MM.1S (cell line): ENCODE measurements at regions not wholly inside any gene's neighbourhood (a gene's known extent, or its start where the extent isn't known, plus 50 kb on each side); places are given as distances from the start of the nearest gene placed in this dataset.

ENCODE experiments used
- DNase-seq: peaks from one replicate; pipeline ENCODE4 v3.0.0-alpha.2; 2015
- H2AFZ ChIP-seq: fragments of 300-600 bp; sonication (generic); 2 replicates; pipeline ENCODE4 v1.6.0; 2016; ENCODE audit warnings: antibody characterized with exemption, low read length
- H3F3A ChIP-seq: fragments of 300-600 bp; sonication (generic); 2 replicates; pipeline ENCODE4 v1.6.1; 2016; ENCODE audit warnings: mild to moderate bottlenecking, antibody characterized with exemption, low read length, moderate library complexity, mixed read lengths; ENCODE audit not compliant: insufficient read depth
- H3K27ac ChIP-seq: fragments of 300-600 bp; sonication (generic); 2 replicates; pipeline ENCODE4 v1.5.1; 2016; ENCODE audit warnings: mild to moderate bottlenecking, low read length
- H3K27me3 ChIP-seq: fragments of 300-600 bp; sonication (generic); replicated peaks from 2 replicates; pipeline ENCODE4 v1.6.0; 2016; ENCODE audit warnings: low read length; ENCODE audit not compliant: insufficient read depth
- H3K36me3 ChIP-seq: fragments of 300-600 bp; sonication (generic); replicated peaks from 2 replicates; pipeline ENCODE4 v1.6.1; 2016; ENCODE audit warnings: mild to moderate bottlenecking, low read length, mixed read lengths; ENCODE audit not compliant: insufficient read depth
- H3K4me1 ChIP-seq: fragments of 300-600 bp; sonication (generic); 2 replicates; pipeline ENCODE4 v1.6.1; 2016; ENCODE audit warnings: low read length, mixed read lengths
- H3K4me2 ChIP-seq: fragments of 300-600 bp; sonication (generic); 2 replicates; pipeline ENCODE4 v1.6.0; 2016; ENCODE audit warnings: low read depth, low read length
- H3K4me3 ChIP-seq: fragments of 300-600 bp; sonication (generic); 2 replicates; pipeline ENCODE4 v1.5.1; 2016; ENCODE audit warnings: low read length, mixed read lengths
- H3K79me2 ChIP-seq: fragments of 300-600 bp; sonication (generic); 2 replicates; pipeline ENCODE4 v1.6.1; 2016; ENCODE audit warnings: mixed run types, low read length, mixed read lengths
- H3K9ac ChIP-seq: fragments of 300-600 bp; sonication (generic); 2 replicates; pipeline ENCODE4 v1.6.1; 2016; ENCODE audit warnings: low read length, mixed read lengths
- H3K9me2 ChIP-seq: fragments of 300-600 bp; sonication (generic); replicated peaks from 2 replicates; pipeline ENCODE4 v1.6.1; 2016; ENCODE audit warnings: mild to moderate bottlenecking, low read length, mixed read lengths; ENCODE audit not compliant: insufficient read depth
- H3K9me3 ChIP-seq: fragments of 300-600 bp; sonication (generic); replicated peaks from 2 replicates; pipeline ENCODE4 v1.6.1; 2016; ENCODE audit warnings: mild to moderate bottlenecking, low read length, mixed read lengths; ENCODE audit not compliant: insufficient read depth
- H4K20me1 ChIP-seq: fragments of 300-600 bp; sonication (generic); 2 replicates; pipeline ENCODE4 v1.6.1; 2016; ENCODE audit warnings: mild to moderate bottlenecking, low read length, moderate library complexity, mixed read lengths; ENCODE audit not compliant: insufficient read depth
- EZH2 ChIP-seq: fragments of 300-600 bp; sonication (generic); optimal IDR thresholded peaks from 2 replicates; pipeline ENCODE3; 2017; ENCODE audit warnings: low read depth, mild to moderate bottlenecking, antibody characterized with exemption, low read length, mixed read lengths
- EZH2phosphoT487 ChIP-seq: fragments of 300-600 bp; sonication (generic); IDR thresholded peaks from 2 replicates; pipeline ENCODE4 v1.6.1; 2018; ENCODE audit warnings: antibody characterized with exemption, low read length
- TF ChIP-seq, protein P1 (sequence below): fragments of 300-600 bp; sonication (generic); IDR thresholded peaks from 2 replicates; pipeline ENCODE4 v1.5.1; 2016; ENCODE audit warnings: antibody characterized with exemption, low read length, mixed read lengths

- Histone ChIP-seq H3K4me2 (no peak overlapping the region), H2AFZ (no peak overlapping the region), H3K27me3 (no peaks in the 10 kb centered on the region), H3K36me3 (no peaks in the 10 kb centered on the region), H3K9ac (no peak overlapping the region), H3F3A (no peaks in the 10 kb centered on the region), H3K79me2 (no peaks in the 10 kb centered on the region), H4K20me1 (no peaks in the 10 kb centered on the region), H3K4me1 (no peaks in the 10 kb centered on the region), H3K27ac (no peak overlapping the region), H3K4me3 (no peak overlapping the region), H3K9me2 (no peaks in the 10 kb centered on the region), H3K9me3 (no peaks in the 10 kb centered on the region)
- TF ChIP-seq EZH2 (no peak), EZH2phosphoT487 (no peak)
- TF ChIP-seq, protein P1, sequence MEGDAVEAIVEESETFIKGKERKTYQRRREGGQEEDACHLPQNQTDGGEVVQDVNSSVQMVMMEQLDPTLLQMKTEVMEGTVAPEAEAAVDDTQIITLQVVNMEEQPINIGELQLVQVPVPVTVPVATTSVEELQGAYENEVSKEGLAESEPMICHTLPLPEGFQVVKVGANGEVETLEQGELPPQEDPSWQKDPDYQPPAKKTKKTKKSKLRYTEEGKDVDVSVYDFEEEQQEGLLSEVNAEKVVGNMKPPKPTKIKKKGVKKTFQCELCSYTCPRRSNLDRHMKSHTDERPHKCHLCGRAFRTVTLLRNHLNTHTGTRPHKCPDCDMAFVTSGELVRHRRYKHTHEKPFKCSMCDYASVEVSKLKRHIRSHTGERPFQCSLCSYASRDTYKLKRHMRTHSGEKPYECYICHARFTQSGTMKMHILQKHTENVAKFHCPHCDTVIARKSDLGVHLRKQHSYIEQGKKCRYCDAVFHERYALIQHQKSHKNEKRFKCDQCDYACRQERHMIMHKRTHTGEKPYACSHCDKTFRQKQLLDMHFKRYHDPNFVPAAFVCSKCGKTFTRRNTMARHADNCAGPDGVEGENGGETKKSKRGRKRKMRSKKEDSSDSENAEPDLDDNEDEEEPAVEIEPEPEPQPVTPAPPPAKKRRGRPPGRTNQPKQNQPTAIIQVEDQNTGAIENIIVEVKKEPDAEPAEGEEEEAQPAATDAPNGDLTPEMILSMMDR: no peak
- DNase-seq: no peak
Observed at GRCh38 chr12:83390186-83390585, 703.5 kb downstream of the TMTC2 start.

GRCh38 chr12:83389237-83389996 lies 702.7 kb downstream of the TMTC2 start:
- peak; percentile 9 for DNase-seq
- H3K27ac ChIP-seq: no peak overlapping the region
- no peaks in the 10 kb centered on the region for H3K79me2 ChIP-seq
- TF ChIP-seq, protein P1: peak; percentile 20
- TF ChIP-seq EZH2phosphoT487 (no peak), EZH2 (no peak)
- H4K20me1 ChIP-seq: no peaks in the 10 kb centered on the region
- H3K9me3 ChIP-seq: no peaks in the 10 kb centered on the region
- no peaks in the 10 kb centered on the region for H3K4me1 ChIP-seq
- no peak overlapping the region for H3K9ac ChIP-seq
- H3K4me3 ChIP-seq: no peak overlapping the region
- H3K36me3 ChIP-seq: no peaks in the 10 kb centered on the region
- H2AFZ ChIP-seq: no peak overlapping the region
- H3K27me3 ChIP-seq: no peaks in the 10 kb centered on the region
- H3F3A ChIP-seq: no peaks in the 10 kb centered on the region
- no peaks in the 10 kb centered on the region for H3K9me2 ChIP-seq
- H3K4me2 ChIP-seq: no peak overlapping the region

GRCh38 chr12:83388551-83388950 lies 701.8 kb downstream of the TMTC2 start:
- TF ChIP-seq, protein P1: no peak
- TF ChIP-seq EZH2 (no peak), EZH2phosphoT487 (no peak)
- no peak for DNase-seq
- H3K9ac ChIP-seq: no peak overlapping the region
- no peak overlapping the region for H3K27ac ChIP-seq
- no peak overlapping the region for H3K4me3 ChIP-seq
- H3K9me3 ChIP-seq: no peaks in the 10 kb centered on the region
- no peaks in the 10 kb centered on the region for H3K9me2 ChIP-seq
- no peak overlapping the region; the same call in 1 of the 2 replicates for H3K4me2 ChIP-seq
- no peaks in the 10 kb centered on the region for H3K79me2 ChIP-seq
- H3F3A ChIP-seq: no peaks in the 10 kb centered on the region
- no peaks in the 10 kb centered on the region for H3K36me3 ChIP-seq
- no peaks in the 10 kb centered on the region for H3K4me1 ChIP-seq
- H2AFZ ChIP-seq: 0 out of 2 replicates have a peak overlapping the region, but pooled peaks have one; percentile 29
- no peaks in the 10 kb centered on the region for H4K20me1 ChIP-seq
- no peaks in the 10 kb centered on the region for H3K27me3 ChIP-seq
